Stimulated activated naive CD8-positive, alpha-beta T cell treated with anti-CD3 and anti-CD28 coated beads, Interleukin-15, Interleukin-2, amounts not matched to agents 100 U/mL and 50 U/mL, for 24 hours (primary cell): ENCODE measurements at regions not wholly inside any gene's neighbourhood (a gene's known extent, or its start where the extent isn't known, plus 50 kb on each side); places are given as distances from the start of the nearest gene placed in this dataset.

Source experiments
- ATAC-seq: fragments of 150-1000 bp; cut with Tn5 transposase; one replicate; pipeline ENCODE4 v1.10.0; 2021
- DNase-seq: peaks from one replicate; pipeline ENCODE4 v3.0.0; 2021

DNA sequence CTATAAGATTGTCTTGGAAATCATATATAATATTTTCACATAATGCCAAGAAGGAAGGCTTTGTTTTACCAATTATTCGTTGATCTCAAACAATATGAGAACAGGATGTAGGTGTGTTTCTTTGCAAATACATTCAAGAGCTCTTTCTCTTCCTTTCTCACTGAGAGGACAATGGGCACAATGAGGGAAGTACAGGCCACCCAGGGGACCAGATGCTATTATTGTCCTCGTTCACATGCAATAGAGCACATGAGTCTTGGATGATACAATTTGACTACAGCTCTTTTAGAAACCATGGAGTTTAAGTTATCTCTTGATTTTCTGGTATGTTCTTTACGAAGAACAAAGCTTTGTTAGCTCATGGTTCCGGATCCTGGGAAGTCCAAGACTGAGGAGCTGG is 323.7 kb upstream of the KLF6 start:
- DNase-seq (no peak), ATAC-seq (no peak)

DNA sequence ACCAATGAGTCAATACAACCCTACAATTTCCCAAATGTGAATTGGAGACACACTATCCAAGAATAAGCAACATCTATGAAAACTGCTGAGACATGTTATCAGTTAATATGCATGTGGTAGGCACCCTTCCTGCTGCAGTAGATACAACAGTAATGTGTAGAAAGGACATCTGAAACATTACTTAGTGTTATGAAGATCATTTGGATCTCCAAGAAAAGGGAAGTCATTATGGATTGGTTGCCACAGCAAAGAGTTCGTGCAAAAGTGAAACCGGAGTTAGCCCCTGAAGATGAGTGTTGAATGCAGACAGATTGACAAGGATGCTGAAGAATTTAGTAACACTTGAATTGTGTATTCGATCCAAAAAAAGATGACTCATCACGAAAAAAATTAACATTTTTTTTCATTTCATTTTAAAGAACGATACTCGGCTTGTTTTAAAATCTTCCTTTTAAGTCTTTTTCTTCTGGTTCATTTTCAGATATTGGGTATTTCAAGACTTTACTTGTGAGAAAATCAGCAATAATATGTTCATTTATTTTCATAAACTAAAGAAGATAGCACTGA is 322.4 kb upstream of the KLF6 start:
- ATAC-seq (no peak), DNase-seq (no peak)

DNA sequence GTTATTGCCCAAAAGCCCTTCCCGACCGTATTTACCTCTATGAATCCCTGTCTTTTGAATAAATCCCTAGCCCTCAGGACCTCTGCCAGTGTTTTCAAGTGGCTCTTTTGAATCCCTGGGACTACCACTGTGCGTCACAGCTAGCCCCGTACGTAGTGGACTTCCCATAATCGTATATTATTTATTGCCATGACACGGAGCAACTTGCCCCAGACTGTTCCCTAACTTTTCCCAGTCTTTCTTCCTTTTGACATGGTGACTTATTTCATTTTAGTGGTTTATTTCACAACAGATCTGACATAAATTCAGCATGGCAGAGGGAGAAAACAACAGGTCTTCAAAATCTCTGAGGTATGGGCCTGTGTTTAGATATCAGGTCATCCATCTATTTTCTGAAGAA is 318.6 kb upstream of the KLF6 start:
- ATAC-seq (no peak), DNase-seq (no peak)

DNA sequence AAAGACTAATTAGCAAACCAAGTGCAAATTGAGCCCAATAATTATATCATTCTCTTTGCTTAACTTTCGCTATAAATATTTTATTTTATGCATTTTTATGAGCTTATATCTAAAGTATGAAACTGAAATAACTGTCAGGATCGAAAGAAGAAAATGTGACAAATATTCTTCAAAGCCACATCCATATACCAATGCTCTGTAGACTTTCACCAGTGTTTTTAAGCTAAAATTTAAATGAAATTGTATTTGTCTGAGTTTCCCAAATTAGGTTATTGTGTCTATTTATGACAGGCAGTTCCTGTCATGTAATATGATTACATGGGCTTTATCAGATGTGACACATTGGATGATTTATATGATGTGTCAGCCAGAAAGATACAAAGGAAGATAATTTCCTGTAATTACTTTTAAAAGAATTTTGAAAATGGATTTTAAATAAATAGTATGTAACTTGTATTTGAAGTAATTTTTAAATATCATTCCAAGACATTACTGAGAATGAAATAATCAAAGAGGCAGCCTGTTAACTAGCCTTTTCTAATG is 317.9 kb upstream of the KLF6 start:
- no peak for DNase-seq

DNA sequence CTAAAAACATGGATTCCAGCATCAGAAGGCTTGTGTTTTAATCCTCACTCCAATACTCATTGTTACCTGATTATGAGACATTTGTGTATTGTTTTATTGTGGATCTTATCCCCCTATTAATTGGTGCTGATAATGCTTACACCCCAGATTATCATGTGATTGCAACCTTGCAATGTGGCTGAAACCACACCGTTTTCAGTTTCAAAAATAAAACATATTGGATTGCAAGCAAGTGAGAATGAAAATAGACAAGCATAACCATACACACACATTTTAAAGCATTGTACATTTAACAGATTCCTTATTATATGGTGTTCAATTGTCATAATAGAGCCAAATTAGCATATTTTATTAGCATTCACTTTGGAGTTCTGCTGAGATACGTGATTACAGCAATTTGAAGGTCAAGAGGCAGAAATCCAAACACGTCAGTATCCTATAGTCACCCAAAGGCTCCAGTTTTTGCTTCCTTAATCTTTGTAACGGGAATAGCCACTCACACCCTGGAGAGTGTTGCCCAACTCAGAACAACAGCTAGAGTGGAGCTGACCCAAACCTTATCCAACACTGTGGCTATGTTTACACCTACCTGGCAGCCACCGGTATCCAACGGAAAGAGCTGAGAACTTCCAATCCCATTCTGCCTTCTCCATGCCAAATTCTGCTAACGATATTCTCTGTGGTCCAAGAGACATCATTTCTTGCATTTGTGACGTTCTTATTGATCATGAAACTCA is 317.1 kb upstream of the KLF6 start:
- ATAC-seq (no peak), DNase-seq (no peak)

More for the DNA sequence above, 317.9 kb upstream of the KLF6 start:
- no peak for ATAC-seq

DNA sequence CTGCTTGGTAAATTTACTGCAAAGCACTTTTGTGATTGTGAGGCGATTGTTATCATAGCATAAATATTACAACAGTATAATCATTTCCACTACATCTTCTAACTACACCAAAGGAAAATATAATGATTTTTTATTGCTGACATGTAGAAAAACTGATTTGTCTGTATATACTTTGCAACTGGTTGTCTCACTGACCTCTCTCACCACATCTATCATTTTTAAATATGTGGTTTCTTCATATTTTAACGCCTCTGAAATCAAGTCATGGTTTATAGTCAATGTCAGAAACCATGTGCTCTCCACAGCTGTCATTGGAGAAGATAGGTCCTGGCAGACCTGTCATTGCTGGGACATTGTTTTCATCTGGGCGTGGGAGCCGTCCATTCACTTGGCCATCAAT is 315.4 kb upstream of the KLF6 start:
- ATAC-seq (no peak), DNase-seq (no peak)

DNA sequence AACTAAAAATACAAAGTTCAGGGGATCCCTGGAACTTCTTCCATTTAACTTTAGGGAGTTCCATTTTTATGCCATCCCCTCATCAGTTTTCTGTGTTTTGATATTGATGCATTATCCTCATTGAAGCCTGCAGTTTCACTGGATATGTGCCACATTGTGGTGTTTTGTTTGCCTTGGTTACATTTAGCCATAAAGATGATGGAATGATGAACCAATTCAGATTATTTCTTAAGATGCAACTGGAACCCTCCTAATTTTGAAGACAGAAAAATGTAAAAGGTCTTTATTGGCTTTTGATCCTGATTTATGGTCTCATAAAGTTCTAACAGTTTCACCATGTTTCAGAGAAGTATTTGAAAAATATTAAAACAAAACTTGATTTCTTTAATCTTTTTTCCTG is 314.2 kb upstream of the KLF6 start:
- DNase-seq (no peak), ATAC-seq (no peak)

DNA sequence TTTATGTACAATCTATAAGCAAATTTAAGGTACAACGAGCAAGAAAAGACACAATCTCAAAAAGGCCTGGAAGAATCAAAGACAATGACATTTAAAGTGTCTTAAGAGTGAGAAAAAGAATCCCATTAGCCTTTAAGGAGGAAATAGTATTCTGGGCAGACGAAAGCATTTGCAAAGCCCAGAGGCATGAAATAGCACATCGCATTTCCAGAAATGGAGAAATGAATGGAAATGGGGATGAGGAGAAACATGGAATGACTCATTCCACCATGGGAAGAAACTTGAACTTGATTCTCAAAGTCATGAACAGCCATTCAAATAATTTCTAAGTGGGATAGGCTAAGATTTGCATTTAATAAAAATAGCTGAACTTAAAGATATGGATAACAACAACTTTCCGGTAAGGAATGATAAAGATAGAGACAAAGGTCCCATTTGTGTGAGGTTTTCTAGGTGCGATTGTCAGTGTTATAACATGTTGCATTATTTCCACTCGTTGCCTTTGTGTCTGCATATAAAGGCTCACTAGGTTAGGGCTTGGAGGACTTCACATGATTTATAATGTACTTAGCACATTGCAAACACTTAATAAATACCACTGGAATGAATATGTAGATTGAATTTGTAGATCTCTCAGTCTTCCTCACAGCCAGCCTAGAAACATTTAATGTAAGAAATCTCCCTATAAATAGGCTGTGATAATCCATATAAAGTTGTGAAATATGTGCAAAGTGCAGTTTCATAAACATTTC is 310.3 kb upstream of the KLF6 start:
- DNase-seq (no peak), ATAC-seq (no peak)

DNA sequence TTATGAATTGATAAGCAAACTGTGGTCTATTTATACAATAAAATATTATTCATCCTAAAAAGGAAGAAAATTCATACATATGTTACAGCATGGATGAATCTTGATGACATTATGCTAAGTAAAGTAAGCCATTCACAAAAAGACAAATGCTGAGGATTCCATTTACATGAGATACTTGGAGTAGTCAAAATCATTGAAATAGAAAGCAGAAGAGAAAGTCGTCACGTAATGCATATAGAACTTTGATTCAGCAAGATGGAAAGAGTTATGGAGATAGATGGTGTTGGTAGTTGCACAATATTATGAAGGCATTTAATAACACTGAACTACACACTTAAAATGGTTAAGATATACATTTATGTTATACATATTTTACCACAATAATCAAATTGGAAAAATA is 309.7 kb upstream of the KLF6 start:
- no peak for ATAC-seq

DNA sequence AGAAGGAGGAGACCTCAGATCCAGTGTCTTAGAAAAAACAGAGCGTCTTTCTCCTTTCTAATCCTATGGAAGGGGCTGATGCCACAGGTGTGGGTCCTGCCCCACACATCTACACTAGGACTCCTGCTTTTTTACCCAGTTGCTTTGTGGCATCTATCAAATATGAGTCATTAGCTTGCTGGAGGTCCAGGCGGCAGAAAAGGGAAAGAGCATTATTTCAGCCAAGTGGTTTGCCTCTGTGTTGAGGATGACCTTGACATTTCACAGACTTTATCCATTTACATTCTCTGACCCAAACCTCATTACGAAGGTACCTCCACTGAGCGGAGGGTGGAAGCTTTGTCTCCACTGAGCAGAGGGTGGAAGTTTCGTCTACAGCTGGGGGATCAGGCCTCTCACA is 308.4 kb upstream of the KLF6 start:
- ATAC-seq, result no peak
- DNase-seq, result no peak

More for the DNA sequence above, 309.7 kb upstream of the KLF6 start:
- DNase-seq, result no peak

DNA sequence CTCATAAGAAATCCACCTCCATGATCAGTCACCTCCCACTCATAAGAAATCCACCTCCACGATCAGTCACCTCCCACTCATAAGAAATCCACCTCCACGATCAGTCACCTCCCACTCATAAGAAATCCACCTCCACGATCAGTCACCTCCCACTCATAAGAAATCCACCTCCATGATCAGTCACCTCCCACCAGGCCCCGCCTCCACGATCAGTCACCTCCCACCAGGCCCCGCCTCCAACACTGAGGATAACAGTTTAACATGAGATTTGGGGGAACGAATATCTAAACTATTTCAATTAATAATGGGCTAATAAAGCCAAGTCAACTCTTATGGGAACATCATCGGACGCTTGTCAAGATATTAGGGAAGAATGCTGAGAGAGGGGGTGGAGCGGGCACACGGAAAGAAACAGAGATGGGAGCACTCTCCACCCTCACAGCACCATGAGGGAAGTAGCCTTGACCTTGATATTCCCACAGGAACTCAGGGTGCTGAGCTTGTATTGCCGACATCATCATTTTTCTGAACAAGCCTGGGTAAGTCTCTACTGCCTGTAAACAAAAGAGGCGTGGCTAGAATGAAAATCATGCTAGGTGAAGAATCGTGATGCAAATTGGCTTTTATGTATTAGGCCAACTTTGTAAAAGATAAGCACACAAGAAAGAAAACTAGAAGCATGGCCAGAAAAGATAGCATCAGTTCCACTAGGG is 303.5 kb upstream of the KLF6 start:
- ATAC-seq, result no peak
- no peak for DNase-seq

DNA sequence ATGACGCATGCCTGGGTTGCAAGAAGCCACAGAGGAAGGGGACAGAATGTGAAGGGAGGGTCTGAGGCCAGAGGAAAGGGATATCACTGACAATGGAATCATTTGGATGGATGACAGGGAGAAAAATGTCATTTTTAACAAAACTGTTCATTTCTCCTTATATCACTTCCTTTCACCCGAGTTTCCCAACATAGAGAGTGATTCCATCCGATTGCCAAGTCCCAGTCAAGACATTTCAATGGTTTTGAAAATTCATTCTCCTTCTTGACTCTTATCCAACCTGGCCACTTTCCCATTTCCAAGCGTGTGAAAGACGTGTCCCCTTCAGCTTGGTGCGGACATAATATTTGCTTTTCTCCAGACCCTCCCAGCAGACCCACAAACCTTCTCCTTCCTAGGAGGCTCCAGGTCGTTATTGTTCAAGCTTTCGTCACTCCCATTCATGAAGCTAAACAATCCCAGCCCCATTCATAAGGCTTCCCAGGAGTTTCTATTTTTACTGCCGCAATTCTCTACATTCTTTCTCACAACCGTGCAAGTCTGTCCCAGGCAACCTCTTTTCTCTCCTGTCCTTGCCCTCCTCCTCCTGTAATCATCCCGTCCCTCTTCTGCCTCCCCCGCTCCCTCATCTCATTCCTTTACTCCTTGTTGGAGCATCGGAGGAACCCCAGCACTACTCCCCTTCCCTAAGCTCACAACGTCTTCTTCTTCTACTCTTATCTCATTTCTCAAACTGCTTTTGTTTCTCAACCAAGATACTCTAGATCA is 301.3 kb upstream of the KLF6 start:
- no peak for ATAC-seq
- DNase-seq, result no peak

DNA sequence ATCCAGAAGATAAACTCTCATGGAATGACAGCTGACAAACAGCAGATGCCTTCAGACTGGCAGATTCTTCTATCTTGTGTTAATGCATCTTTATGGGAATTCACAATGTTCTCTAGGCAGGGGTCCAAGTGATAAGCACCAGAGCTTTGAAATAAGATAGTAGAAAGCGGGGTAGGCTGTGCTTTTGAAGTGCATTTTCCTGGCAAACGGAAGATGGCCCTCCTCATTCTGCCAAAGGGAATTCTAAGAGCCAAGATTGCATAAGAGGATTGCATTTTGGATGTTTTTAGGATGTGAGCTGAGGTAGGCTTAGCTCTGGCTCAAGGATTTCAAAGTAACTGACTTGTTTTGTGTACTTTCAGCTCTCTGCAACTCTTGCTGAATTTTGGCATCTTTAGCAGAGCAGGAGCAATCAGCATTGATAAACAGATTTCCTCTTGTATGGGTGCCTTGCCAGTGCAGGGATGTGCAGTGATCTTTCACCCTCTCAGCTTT is 298.5 kb upstream of the KLF6 start:
- ATAC-seq (no peak), DNase-seq (no peak)

DNA sequence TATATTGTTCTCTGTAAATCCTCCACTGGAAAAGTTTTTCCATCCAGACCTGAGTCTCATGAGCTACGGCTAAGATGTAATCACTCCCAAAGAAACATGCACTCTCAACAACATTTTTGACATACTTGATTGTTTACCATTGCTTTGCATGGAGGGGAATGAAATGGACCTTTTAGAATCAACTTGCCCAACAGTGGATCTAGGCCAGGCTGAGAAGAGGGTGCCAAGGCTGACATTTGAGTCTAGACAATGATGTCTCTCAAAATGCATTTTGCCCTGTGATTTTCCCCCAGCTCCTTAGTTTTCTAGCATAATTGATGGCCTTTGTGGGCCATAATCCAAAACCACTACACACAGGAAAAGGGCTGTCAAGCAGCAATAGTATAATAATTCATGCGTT is 297.9 kb upstream of the KLF6 start:
- no peak for ATAC-seq
- no peak for DNase-seq

DNA sequence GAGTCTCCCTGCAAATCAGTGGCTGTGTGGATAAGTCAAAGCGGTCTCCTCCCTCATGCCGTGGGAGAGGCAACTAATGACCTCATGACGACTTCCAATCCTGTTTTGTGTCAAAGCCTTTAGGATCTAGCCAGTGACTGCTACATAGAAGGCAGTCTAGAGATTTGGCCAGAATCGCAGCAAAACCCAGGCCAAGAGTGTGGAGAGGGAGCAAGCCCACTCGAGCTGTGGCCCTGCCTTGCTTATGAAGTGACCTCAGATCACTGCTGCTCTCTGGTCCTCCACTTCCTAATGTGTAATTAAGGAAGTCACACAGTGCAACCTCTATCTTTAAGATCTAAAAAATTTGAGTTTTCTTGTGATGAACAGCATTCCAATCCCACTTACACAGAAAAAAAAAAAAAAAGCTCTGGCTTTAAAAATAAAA is 296.7 kb upstream of the KLF6 start:
- no peak for ATAC-seq
- DNase-seq, result no peak

DNA sequence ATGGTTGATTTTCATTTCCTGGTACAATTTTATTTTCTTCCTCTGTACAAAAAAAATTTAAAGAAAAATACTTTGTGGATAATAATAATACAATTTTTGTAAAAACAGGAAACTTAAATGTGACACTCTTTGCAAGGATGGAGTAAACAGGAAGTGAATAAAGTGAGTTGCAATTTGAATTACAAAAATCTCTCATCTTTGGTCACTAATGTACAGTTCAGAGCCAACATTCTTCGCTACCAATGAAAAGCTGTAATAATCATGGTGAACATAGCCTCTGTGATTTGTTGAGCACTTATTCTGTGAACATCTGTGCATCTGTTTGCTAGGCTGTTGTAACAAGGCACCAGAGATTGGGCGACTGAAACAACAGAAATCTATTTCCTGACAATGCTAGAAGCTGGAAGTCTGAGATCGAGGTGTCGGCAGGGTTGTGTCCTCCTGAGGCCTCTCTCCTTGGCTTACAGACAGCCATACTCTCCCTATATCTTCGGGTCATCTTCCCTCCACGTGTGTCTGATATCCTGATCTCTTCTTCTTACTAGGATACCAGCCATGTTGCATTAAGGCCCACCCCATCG is 295.3 kb upstream of the KLF6 start:
- DNase-seq (no peak), ATAC-seq (no peak)

DNA sequence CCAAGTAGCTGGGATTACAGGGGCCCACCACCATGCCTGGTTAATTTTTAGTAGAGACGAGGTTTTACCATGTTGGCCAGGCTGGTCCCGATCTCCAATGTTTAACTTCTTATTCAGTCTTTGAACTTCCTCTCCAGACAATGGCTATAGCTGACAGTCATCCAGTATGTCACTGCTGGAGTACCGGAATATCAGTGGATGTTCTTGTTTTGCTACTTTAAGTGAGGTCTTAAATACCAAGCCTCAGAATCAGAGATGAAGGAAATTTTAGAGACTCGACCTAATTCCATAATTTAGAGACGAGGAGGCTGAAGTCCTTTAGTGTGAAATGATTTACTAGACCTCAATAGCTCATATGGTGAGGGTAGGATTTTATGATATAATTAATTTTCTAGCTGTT is 294.8 kb upstream of the KLF6 start:
- no peak for DNase-seq
- ATAC-seq, result no peak

DNA sequence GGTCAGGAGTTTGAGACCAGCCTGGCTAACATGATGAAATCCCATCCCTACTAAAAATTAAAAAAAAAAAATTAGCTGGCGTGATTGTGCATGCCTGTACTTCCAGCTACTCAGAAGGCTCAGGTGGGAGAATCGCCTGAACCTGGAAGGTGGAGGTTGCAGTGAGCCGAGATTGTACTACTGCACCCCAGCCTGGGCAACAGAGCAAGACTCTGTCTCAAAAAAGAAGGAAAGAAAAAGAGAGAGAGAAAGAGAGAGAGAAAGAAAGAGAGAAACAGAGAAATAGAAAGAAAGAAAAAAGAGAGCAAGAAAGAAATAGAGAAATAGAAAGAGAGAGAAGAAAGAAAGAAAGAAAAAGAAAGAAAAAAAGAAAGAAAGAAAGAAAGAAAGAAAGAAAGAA is 292.8 kb upstream of the KLF6 start:
- DNase-seq (no peak), ATAC-seq (no peak)

DNA sequence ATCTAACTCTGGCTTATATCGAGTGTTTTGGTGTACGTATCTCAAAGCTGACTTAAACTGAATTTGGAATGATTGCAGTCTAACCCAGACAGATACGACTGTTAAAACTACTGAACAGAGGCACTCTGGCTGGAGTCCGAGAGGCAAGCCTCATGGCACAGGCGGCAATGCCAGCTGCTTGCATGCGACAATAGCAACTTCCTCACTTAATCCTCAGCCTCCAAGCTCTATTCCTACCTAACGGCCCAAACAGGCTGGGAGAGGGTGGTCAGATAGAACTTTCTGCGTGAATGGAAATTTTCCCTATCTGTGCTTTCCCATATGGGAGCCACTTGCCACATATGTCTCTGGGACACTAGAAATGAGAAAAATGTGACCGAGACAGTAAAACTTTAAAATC is 292.0 kb upstream of the KLF6 start:
- ATAC-seq (no peak), DNase-seq (no peak)

DNA sequence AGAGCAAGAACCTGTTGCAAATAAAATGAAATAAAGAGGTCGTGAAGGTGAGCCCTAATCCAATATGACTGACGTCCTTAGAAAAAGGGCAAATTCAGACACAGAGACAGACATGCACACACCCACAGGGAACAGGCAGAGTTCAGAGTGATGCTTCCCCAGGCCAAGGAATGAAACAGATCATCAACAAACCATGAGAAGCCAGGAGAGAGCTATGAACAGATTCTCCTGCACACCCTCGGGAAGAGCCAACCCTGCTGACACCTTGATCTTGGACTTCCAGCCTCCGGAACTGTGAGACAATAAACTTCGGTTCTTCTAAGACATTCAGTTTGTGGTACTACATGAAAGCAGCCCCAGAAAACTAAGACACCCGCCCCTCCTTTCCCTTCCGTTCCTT is 290.4 kb upstream of the KLF6 start:
- no peak for ATAC-seq
- DNase-seq, result no peak
